GM21526 (cell line): ENCODE measurements at regions not wholly inside any gene's neighbourhood (a gene's known extent, or its start where the extent isn't known, plus 50 kb on each side); places are given as distances from the start of the nearest gene placed in this dataset.
"Not testable (repeated sequence)": the region's sequence is repeated elsewhere in the genome, so short reads cannot be mapped to it uniquely, and the experiment has no call there.

Experiments
- ATAC-seq: cut with Tn5 transposase; IDR thresholded peaks from one replicate; pipeline ENCODE4 v1.9.1; 2021; ENCODE audit warnings: moderate library complexity; ENCODE audit not compliant: unreplicated experiment, low FRiP score

DNA sequence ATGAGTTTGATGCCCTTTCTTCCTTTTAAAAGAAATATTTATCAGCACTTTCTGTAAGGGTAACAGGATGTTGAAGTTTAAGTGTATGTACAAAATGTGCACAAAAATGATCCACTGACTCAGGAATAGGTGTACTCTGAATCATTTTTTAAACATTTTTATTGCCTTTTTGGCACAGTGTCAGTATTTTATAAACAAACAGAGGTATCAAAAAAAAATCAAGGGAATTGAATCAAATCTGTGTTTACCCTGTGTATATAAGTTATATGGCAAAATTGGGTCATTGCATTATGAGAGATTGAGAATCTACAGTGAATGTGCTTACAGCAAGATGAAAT lies 513.9 kb upstream of the NETO1 start:
- ATAC-seq, result no peak

DNA sequence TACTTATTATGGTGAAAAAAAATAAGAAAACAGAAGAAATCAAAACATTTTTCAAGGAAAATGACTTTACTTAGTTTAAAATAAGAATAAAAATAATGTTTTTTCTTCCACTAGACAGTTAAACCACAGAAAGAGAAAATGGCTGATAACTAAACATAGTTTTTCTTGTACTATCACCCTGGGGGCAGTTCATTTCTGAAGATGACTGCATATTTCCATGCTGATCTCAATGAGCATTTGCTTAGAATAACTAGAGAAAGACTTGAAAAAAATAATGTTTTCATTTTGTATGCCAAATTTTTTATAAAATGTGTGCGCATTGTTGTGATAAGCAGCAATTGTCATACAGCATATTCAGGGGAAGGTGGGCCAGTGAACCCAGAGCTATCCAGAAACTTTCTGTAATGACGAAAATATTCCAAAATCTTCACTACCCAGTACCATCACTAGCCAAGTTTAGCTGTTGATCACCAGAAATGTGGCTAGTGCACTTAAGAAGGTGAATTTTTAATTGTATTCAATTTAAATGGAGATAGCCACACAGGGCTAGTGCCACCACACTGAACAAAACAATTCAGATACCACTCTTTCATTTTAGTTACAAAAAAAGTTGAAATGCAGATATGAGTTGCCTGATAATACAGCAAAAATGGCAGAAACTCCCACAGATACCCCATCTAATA lies 513.4 kb upstream of the NETO1 start:
- ATAC-seq, result no peak

DNA sequence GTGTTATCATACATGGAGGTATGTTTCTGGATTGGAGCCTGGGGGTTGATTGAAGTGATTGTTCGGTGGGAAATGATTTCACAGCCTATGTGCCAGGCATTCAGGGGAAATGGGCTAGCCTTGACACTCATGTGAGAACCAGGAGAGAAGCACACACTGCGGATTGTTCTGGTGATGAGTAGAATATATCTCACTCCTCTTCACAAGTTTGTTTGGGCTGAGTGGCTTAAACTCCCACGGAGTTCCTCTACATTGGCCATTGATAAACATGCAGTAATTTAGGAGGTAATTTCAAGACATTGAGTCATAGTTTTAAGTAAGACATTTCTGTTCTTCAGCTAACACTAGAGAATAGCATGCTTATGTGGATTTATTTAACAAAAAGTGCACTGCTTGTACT lies 498.9 kb upstream of the NETO1 start:
- no peak for ATAC-seq

DNA sequence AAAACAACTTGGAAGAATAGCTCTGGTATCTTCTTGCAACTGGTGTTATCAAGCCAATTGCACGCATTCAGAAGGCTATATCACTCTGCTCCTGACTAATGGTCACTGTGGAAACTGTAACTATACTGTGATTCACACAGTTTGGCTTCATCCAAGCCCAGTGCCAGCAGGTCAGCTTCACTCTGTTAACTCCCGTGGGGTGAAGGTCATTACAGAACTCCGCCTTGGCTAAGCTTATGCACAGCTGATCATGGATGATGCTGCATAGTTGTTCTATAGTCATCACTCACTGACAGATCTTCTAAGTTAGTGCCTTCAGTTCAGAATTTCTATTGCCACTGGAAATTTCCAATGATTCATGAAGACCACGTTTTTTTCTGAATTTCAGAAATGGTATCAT lies 497.2 kb upstream of the NETO1 start:
- ATAC-seq, result no peak

DNA sequence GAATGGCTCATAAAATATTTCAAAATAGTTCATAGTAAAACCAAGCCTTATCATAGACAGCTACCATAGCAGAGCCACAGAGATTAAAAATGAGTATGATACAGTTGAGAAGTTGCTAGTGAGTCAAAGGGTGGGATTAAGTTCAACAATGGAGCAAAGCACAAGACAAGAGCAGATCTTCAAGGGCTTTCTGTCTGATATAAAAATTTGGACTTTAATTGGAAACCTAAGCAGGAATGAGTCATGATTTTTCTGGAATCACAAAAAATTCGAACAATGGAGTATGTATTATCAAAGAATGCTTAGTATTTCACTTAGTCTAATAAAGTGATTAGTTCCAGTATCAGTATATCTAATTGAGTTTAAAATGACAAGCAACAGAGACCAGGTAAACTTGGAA lies 487.3 kb upstream of the NETO1 start:
- ATAC-seq, result no peak

DNA sequence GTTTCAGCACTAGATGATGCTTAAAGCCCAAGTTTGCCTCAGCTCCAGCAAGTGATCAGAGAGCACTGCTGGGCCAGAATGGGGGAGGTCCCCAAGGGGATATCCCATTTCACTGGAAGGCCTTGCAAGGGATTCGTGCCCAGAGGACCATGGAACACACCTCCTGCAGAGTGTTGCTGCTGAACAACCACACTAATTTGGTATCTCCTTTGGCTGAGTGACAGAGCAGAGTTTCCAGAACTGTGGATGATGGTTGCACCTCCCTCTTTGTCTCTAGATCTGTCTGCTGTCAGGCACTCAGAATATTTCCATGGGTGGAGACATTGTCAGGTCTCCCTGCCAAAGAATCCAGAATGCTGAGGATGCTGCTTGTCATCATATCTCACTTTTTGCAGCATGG lies 484.8 kb upstream of the NETO1 start:
- ATAC-seq, result no peak

DNA sequence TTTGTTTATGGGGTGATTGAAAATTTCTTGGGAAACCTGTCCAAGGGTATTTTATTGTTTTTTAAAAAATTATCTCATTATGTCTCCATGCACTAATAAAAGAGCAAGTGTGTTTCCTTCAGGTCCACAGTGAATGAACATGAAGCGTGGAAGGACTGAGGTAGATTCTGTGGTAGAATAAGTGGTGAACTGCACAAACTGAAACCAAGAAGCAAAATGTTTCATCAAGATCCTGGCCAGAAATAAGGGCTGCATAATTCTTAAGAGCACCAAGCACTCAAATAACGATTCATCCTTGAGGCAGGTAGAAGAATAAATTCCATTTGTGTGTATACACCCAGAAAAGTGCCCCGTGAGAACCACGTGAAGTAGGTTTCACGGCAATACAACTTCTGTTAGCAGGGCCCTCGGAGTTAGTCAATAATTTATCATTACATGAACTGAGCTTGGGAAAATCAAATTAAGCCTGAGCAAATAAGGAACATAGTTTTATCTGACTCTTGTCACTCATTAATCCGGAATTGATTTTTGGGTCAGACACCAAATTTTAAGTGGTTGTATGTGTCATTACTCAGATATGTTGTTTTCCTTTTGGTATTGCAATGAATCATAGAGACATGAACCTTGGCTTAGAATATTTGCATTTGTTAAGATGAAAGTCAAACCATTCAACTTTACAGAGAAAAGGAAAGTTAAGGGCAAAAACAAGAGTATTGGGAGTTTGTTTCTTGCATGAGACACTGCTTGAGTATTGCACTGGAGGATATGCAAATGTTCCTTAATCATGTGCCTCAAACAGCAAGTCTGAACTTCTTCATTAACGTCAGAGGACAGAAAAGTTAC lies 472.6 kb upstream of the NETO1 start:
- ATAC-seq, result no peak

DNA sequence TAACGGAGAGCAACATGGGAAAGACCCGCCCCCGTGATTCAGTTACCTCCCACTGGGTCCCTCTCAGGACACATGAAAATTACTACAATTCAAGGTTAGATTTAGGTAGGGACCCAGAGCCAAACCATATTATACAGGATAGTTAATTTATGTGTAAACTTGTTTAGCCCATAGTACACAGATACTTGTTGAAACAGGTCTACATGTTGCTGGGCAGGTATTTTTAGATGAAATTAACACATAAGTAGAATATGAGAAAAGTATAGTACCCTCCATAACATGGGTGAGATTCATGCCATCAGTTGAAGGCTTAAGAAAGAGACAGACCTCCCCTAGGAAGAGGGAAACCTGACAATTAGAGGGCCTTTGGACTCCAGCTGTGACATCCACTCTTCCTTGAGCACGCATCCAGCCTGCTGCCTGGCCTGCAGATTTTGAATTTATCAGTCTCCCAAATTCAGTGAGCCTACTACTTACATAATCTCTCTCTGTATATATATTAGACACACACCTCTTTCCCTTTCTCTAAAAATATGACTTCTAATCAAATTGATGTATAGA lies 463.5 kb upstream of the NETO1 start:
- no peak for ATAC-seq

DNA sequence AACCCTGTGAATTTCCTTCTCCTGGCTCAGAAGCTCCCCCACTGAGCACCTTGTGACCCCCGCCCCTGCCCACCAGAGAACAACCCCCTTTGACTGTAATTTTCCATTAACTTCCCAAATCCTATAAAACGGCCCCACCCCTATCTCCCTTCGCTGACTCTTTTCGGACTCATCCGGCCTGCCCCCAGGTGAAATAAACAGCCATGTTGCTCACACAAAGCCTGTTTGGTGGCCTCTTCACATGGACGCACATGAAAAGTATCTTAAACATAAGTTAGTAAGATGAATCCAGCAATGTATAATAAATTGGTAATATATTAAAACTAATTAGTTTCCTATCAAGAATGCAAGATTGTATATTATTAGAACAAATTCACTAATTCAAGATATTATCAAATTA lies 462.3 kb upstream of the NETO1 start:
- not testable (repeated sequence) for ATAC-seq

DNA sequence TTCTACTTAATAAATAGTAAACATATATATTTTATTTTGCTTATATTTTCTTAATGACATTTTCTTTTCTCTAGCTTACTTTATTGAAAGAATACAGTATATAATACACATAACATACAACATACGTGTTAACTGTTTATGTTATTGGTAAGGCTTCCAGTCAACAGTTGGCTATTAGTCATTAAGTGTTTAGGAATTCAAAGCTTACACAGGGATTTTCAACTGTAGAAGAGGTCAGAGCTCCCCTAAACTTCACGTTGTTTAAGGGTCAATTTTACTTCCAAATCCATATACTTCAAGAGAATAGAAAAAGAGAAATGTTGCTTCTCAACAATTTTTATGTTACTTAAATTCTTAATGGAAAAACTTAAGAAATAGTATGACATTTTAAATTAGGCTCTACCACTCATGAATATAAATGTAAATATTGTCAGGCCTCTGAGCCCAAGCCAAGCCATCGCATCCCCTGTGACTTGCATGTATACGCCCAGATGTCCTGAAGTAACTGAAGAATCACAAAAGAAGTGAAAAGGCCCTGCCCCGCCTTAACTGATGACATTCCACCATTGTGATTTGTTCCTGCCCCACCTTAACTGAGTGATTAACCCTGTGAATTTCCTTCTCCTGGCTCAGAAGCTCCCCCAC lies 456.5 kb upstream of the NETO1 start:
- ATAC-seq, result not testable (repeated sequence)

DNA sequence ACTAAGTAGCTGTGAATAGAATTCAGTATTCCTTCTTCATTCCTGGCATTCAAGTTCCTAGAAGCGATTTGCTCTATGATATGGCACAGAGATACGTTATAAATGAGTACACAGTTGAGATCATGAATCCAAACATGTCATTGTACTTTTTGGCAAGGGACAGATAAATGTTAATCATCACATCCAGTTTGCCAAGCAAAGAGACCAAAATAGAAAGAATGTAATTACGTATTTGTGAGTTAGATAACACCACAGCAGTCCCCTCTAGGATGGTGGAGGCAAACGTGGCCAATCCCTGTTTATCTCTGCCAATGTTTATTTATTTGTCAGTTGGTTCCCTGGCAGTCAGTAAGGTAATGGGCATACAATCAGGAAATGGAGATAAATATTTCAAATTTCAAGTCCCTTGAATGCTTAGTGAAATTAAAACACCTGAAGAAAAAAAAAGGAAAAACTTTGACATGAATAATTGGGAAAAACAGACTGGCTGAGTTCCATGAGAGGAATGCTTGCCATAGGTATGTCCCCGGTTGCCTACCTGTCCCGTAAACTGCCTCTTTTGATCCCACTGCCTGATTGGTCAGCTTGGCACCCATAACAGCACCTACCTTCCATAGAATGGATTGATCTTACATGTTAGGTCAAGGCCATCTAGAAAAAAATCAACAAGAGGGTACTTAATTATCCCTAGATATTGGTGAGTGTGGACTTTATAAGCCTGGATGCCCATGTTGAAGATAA lies 451.1 kb upstream of the NETO1 start:
- no peak for ATAC-seq

DNA sequence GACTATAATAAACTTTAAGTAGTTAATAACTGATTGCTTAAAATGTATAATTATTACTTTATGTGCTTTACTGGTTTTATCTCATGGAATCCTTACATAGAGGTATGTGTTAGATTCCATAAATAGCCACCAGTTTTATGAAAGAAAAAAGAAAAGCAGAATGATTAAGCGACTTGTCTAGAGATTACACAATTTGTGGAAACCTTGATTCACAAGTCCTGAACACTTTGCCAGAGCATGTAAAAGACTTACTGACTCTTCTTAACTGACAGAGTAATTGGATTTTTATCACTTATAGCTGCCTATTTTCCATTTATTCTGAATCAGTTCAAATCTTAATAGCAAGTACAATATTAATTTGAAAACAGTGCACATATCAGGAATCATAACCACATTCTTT lies 448.7 kb upstream of the NETO1 start:
- no peak for ATAC-seq

DNA sequence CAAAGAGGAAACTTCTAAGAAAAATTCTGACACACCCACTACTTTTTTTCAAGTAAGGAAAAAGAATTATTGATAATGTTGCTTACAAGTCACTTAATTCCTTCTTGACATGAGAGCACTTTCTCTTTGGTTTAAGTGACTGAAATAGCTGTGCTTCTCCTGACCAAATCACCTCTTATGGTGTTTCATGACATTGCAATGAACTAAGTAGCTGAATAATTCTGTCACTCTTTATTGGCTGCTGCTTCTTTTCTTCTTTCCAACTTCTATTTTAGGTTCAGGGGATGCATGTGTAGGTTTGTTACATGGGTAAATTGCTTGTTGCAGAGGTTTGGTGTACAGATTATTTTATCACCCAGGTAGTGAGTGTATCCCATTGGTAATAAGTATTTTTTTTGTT lies 447.6 kb upstream of the NETO1 start:
- ATAC-seq, result no peak

DNA sequence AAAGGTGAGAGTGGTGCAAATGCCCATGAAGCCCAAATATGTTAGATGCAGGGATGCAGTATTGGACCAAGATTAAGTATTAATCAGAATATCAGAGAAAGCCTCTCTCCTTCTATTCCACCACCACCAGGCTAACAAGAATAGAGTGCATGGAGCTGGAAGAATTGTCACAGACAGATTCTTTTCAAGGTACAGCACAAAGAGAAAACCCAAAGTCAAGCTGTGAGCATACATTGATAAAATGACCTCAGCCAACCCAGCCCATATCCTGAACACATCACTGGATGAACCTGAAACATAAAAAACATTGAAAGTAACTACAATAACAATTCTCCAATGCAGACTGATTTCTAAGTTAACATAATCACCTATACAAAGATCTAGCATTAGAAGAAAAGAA lies 445.7 kb upstream of the NETO1 start:
- ATAC-seq, result no peak

DNA sequence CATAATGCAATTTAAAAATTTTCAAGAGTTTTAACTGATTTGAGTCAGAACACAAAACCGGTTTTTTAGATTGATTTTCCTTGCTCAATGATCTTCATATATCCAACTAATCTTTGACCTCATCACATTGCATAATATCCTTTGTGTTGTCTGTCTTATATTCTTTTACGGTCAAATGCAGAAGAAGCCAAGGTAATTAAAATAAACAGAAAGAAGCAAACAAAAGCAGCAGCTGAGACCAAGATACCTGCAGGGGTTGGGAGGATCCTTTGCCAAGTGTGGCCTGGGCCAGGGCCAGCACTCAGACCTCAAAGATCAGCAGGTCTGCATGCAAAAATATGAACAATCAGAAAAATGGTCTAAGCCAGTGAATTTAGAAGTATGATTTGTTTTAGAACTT lies 428.9 kb upstream of the NETO1 start:
- no peak for ATAC-seq

DNA sequence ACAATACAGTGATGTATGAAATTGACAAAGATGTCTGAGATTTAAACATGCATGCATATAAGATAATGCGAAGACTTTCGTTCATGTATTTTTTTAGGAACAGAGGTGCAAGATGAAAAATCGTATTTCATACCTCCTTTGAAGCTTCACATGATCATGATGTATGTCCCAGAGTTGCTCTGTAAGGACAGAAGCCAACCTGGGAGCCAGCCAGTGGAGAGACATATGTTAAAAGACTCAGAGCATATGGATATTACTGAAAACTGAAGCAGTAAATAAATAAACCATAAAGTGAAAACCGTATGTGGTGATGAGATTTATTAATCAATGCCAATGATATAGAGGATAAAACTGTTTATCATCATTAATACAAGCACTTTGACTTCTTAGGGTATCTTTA lies 424.4 kb upstream of the NETO1 start:
- ATAC-seq, result no peak

DNA sequence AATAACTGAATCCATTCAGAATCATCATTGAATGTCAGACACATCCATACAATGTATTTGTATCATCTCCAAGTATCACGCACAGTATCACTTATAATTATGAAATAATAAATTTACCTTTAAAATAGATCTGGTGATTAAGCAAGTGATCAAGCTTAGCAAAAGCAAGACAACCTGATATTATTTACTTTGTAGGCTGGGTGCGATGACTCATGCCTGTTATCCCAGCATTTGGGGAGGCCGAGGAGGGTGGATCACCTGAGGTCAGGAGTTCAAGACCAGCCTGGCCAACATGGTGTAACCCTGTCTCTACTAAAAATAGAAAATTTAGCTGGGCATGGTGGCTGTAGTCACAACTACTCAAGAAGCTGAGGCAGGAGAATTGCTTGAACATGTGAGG lies 421.0 kb upstream of the NETO1 start:
- ATAC-seq, result no peak

DNA sequence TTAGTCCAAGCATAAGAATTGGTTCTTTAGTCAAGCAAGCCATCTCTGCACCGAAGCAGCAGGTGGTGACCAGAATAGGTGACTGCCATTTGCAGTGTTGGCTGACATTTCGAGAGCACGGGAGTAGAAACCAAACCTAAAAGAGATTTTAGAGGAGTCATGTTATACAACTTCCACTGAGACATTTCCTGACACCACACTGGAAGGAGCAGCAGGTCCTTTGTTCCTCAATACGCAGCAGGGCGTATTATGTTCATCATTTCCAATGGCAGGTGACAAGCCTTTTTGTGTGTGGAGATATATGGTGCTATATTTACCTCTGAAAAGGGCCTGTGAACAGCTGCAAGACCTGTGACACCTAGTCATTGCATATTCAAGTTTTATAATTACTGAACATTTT lies 418.8 kb upstream of the NETO1 start:
- no peak for ATAC-seq

DNA sequence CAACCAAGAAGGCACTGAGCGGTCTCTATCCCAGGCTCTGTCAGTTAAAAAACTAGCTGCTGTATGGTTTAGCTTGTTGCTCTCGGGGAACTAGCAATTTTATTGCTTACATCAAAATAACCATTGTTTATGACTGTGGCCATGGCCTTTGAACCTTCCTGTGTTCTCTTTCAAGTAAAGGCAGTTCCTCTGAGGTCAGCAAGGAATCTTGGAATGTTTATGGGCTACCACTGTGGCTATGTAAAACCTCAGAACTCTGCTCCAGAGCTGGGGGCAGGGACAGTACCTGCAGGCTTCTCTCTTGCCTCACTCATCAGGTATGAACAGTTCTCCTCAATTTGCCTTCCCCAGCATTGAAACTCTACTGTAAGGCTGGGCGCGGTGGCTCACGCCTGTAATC lies 416.0 kb upstream of the NETO1 start:
- no peak for ATAC-seq

DNA sequence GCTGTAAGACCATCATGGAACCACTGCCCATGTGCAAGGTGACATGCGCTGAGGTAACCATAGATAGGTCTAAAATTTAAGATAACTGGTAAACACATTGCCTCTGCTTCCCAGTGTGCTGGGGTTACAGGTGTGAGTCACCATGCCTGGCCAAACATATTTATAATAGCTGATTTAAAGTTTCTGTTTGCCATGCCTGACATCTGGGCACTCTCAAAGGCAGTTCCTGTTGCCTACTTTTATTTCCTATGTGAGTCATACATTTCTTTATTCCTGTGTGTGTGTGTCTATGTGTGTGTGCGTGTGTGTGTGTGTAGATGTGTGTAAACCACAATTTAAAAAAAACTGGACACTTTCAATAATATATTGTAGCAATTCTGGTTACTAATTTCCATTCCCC lies 415.2 kb upstream of the NETO1 start:
- no peak for ATAC-seq

DNA sequence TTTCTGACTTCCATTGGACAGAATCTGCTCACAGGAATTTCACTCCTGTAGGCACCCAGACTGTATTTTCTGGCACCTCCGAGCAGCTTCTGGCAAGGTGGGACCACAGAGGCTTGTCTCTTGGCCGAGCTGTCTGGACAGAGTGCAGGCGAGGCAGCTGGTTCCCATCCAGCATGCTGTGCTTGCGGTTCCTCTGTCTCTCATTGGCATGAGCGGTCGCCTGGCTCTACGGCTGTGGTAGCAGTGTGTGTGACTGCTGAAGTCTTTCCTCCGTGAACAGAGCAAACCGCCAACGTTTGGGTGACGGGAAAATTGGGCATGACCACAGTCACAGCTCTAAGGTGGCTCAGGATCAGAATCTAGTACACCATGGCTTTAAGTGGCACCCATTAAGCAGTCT lies 411.7 kb upstream of the NETO1 start:
- ATAC-seq, result no peak
